HG02885 (cell line): ENCODE measurements at regions not wholly inside any gene's neighbourhood (a gene's known extent, or its start where the extent isn't known, plus 50 kb on each side); places are given as distances from the start of the nearest gene placed in this dataset.

ENCODE experiments used
- ATAC-seq: cut with Tn5 transposase; IDR thresholded peaks from one replicate; pipeline ENCODE4 v1.9.1; 2021; ENCODE audit warnings: mild to moderate bottlenecking; ENCODE audit not compliant: unreplicated experiment, poor library complexity

DNA sequence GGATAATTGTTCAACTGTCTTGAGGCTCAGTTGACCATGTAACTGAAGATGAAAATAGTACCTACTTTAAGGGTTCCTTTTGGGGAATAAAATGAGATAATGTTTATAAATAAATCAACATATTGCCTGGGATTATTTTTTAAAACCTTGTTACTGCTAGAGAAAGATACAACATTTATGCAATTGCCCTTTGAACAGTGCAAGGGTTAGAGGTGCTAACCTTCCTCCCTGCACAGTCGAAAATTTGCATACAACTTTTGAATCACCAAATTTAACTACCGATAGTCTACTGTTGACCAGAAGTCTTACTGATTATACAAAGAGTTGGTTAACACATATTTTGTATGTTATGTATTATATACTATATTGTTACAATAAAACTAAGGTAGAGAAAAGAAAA lies 750.0 kb downstream of the EFNB2 start:
- no peak for ATAC-seq

DNA sequence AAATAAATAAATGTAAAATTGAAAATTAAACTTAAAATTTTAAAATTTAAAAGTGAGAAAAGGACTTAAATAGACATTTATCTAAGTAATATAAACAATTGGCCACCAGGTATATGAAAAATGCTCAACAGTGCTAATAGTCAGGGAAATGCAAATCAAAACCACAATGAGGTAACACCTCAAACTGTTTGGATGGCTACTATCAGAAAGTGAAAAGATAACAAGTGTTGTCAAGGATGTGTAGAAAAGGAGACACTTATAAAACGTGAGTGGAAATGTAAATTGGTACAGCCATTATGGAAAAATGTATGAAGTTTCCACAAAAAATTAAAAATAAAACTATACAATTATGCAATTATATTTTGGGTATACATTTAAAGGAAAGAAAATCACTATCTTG lies 752.2 kb downstream of the EFNB2 start:
- no peak for ATAC-seq

DNA sequence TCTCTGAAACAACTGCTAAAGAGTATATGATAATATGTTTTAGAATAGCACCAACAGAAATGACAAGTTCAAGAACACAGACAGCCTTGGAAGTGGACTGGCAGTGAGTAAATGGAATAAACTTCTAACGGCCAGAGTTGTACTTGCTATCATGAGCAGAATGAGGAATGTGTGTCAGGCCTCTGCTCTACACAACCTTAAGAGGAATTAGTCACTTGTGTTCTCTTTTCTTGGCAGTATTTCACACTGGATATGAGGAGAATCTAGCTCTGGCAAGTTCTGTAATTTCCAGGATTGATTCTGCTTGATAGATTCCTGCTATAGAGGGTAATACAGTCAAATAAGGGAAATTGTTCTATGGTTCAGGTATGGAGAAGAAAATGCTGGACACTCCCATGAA lies 757.3 kb downstream of the EFNB2 start:
- ATAC-seq = no peak

DNA sequence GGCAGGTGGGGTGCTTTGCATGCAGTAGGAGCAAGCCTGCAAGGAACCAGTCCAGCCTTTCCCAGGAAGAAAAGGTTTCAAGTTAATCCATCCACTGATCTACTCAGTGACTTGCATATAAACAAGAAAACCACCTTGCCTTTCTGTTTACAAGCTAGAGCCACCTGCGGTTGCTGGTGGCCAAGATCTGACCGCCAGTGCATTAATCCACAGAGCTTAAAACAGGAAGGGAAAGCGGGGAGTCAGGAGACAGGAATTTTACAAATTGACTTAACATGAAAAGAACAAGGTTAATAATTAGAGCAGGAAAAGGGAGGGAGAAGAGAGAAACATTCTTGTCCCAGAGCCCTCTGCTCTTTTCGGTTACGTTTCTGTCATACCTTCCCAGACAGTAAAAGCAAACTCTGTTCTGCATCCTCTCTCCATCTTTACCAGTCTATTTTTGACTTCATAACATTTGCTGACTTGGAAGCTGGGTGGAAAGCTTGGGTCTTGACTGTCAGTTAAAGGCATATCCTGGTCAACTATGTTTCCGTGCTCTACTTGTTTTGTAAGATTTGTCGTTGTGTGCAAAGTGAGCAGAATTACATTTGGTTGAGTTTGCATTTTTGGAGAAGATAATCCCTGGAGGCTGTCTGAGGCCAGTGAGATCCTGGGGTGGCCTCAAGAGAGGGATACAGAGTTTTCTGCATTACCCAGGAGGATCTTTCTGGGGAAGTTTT lies 760.6 kb downstream of the EFNB2 start:
- no peak for ATAC-seq

DNA sequence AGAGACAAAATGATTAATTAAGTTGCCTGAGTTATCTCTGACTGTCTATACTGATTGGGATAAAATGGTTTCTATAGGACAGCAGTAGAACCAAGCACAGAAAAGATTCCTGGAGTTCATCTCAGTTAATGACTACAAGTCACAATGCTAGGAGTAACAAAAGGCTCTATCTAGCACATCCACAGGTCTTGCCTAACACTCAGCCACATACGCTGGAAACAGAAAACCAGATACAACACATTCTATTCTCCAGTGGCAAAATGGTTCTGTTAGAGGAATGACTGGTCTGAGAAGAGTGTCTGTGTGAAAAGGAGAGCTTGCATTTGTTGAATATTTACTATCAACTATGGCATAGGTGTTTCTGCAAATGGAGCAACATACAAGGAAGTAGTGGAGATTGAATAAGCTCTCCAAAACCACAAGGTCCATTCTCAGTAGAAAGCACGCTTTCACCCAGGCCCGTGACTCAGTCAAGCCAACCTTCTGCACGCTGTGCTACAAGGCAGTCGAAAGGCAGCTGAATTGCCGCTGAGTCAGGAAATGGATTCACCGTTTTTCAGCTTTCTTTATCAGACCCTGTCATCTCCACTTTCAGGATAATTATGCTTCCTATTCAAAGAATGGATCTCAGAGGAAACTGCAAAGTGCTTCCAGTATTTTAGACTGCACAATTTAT lies 761.5 kb downstream of the EFNB2 start:
- ATAC-seq = no peak

GRCh38 chr13:105773241-105773640 lies 762.2 kb downstream of the EFNB2 start:
- no peak for ATAC-seq

DNA sequence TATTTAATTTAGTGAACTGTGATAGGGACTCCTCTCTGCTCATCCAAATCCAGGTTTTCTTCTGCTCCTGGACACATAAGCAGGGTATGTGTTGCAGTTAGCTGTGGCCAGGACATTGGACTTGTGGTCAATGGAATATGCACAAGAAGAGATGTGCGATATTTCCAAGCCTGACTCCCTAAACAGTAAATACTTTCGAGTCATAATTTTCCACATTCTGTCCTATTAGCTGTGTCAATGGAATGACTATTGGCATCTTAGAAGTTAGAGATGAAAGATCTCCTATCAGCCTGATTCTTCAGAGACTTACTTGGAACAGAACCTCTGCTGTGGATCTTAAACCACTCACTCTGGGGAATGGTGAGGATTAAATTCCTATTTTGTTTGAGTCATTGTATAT lies 771.0 kb downstream of the EFNB2 start:
- no peak for ATAC-seq

- no peak for ATAC-seq
These were observed 771.6 kb downstream of the EFNB2 start for GRCh38 chr13:105763851-105764250.

- no peak for ATAC-seq
These were observed 773.4 kb downstream of the EFNB2 start for GRCh38 chr13:105762096-105762495.

DNA sequence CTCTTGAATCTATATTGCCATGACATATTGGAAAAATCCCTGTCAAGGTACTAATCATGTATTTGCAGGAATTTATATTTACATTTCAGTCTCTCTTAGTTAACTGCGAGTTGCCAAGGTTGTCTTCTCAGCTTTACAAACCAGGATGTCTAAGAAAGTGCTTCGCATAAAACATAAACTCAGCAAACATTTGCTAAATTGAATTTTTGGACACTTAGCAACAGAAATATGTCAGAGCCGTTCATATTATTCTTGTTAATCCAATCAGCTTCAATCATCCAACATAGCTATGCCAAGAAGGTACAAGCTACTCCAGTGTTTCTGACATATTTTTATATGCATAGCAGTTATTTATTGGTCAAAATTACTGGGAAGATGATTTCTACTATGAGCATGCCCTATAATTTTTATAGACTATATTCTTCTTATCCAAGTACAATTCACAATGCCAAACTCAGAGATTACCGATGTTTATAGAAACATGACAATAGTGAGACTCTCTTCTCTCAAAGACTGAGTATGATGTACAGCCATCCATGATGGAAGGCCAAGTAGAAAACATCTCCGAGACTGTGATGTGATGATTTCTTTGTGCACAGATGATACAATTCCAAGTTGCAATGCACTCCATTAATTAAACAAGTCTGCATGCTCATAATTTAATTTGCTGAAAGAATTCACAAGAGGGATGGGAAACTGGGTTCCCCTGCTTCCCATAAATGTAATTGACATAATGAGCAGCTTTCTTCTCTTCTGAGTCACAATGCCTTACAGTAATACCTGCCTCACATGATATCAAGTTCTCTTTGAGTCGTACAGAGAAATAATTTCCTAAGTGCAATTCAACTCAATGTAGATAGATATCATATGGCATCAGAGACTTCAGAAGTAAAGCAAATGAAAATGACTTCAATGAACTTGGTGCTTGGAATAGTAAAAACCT lies 776.3 kb downstream of the EFNB2 start:
- no peak for ATAC-seq

- no peak for ATAC-seq
These were observed 794.7 kb downstream of the EFNB2 start for GRCh38 chr13:105740739-105741138.

DNA sequence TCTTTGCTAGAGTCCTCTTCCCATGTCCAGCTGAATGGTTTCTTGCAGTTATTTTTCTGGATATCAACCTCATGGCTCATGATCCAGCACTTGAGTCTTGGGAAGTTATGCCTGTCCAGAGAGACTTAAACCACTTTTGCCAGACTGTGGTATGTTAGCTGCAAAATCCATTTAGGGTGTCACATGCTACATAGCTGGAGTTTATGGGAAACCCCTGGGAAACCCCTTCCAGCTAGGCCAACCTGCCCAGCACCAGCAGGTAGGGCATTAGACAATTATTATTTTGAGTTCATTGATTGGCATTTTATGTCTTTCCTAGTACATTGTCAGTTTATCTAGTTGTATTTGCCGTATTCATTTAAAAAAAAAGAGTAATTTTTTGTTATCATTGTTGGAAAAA lies 797.8 kb downstream of the EFNB2 start:
- no peak for ATAC-seq

- no peak for ATAC-seq
These were observed 800.2 kb downstream of the EFNB2 start for GRCh38 chr13:105735281-105735680.

GRCh38 chr13:105732806-105733529 lies 802.5 kb downstream of the EFNB2 start:
- no peak for ATAC-seq

GRCh38 chr13:105725887-105726286 lies 809.6 kb downstream of the EFNB2 start:
- no peak for ATAC-seq

- no peak for ATAC-seq
These were observed 814.4 kb downstream of the EFNB2 start for GRCh38 chr13:105721016-105721415.

DNA sequence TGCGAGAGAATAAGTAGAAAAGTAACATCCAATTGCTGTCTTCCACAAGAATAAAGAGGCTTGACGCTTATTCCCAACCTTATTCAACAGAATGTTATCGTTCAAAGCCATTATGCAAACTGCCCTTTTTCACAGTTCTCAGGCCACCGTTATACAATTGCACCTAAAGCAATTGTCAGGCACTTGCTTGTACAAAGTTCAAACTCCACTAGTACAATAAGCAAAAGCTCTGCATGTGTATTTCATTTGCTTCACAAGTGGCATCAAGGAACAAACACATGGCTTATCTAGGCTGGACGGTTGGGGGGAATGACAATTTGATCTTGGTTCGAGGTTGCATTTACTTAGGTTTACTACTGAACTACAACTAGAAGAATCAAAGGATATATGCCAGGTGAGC lies 815.6 kb downstream of the EFNB2 start:
- no peak for ATAC-seq

DNA sequence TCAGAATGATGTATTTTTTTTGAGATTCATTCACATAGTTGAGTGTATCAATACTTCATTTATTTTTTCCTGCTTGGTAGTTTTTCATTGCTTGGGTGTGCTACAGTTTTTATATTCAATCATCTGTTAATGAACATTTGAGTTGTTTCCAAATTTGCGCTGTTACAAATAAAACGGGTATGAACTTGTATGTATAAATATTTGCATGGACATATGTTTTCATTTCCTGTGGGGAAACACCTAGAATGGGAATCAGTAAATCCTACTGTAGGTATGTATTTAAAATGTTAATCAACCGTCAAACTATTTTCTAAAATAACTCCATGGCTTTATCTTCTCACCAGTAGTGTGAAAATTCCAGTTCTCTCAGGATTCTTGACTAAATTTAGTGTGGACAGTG lies 826.3 kb downstream of the EFNB2 start:
- ATAC-seq = no peak

GRCh38 chr13:105703843-105704242 lies 831.6 kb downstream of the EFNB2 start:
- no peak for ATAC-seq

DNA sequence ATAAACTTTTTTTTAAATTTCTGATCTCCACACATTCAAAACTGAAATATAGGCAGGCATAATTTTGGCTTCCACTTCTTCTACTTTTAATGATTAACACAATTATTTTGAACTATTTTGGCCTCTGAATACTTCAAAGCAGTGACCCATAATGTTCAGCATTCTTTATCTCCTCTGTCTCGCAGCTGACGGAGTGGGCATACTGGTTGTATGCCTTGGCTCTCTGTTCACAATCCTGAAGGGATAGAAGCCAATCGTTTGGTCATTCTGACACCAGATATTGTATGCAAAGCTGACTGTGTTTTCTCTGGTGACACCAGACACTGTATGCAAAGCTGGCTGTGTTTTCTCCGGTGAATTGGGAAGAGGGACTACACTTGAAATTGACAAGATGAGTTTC lies 833.0 kb downstream of the EFNB2 start:
- ATAC-seq = no peak
